ENCODE measurements at regions not wholly inside any gene's neighbourhood (a gene's known extent, or its start where the extent isn't known, plus 50 kb on each side); places are given as distances from the start of the nearest gene placed in this dataset.

DNA sequence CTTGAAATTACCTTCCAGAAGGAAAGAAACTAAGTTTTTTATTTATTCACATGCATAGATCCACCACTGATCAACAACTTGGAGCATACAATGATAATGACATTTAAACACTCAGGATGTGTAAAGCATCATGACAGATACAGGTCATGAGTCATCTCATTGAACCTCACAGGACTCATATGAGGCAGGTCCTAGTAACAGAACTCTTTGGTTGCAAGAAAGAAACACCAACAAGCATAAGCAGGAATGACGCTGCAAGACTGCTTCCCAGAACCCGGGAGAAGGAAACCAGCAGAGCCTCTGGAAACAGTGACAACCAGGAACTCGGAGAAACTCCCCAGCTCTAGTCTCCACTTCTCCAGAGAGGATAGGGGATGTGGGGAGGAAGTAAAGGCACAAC, 60.8 kb upstream of the IPO5 start:
- FAIRE-seq: no peak
- TF ChIP-seq, protein P1, sequence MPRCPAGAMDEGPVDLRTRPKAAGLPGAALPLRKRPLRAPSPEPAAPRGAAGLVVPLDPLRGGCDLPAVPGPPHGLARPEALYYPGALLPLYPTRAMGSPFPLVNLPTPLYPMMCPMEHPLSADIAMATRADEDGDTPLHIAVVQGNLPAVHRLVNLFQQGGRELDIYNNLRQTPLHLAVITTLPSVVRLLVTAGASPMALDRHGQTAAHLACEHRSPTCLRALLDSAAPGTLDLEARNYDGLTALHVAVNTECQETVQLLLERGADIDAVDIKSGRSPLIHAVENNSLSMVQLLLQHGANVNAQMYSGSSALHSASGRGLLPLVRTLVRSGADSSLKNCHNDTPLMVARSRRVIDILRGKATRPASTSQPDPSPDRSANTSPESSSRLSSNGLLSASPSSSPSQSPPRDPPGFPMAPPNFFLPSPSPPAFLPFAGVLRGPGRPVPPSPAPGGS (IDR thresholded peaks at IDR 0.05): no peak
- TF ChIP-seq ZSCAN20 (CRISPR knock-in tag; IDR thresholded peaks at IDR 0.05): no peak
- no peak for TF ChIP-seq NFE2L2 (conservative IDR thresholded peaks at IDR 0.05; ENCODE audit: low read length)
- no peak for TF ChIP-seq EHMT2 (IDR thresholded peaks at IDR 0.05; ENCODE audit: low read depth)
- H3K27ac ChIP-seq: no peak overlapping the region
- H3K4me1 ChIP-seq: no peaks in the 10 kb centered on the region
- no peak overlapping the region for H3K4me2 ChIP-seq
- no peak for ATAC-seq
- ChIA-PET CTCF (interaction anchor here (1.6 kb wide), 1 partner anchor 19 kb away, joined by 5 read pairs; no protein-coding TSS in a partner anchor), POLR2A (no interaction called here)
- 36% methylated on average over 3 of the region's 3 CpGs for WGBS (ENCODE audit: missing lambda C conversion rate)
- H3K4me3 ChIP-seq: no peak overlapping the region
- H3K9me3 ChIP-seq: no peaks in the 10 kb centered on the region; the same call in 2 of the 3 replicates
- DNase-seq (ENCODE audit: low read depth in 1 of 2, low spot score in 1 of 2): peak in 1 of 2 experiments; percentile 15

DNA sequence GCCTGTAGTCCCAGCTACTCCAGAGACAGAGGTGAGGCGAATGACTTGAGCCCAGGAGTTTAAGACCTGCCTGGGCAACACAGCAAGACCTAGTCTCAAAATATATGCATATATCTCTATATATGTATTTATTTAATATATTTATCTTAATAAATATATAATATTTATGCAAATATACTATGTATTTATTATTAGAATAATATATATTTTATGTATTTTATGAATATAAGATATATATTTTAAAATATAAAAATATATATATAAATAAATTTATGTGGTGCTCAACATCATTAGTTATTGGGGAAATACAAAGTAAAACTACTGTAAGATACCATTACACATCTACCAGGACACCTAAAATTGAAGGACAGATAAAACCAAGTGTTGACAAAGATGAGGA, 58.1 kb upstream of the IPO5 start:
- no peak overlapping the region for H3K4me3 ChIP-seq
- ATAC-seq: no peak
- no peak for FAIRE-seq
- ChIA-PET POLR2A (no interaction called here), CTCF (no interaction called here)
- H3K9me3 ChIP-seq: no peaks in the 10 kb centered on the region; the same call in 2 of the 3 replicates
- H3K4me2 ChIP-seq: no peak overlapping the region
- no peaks in the 10 kb centered on the region for H3K4me1 ChIP-seq
- 32% methylated on average over 1 of the region's 1 CpG for WGBS (ENCODE audit: missing lambda C conversion rate)
- DNase-seq (ENCODE audit: low read depth in 1 of 2, low spot score in 1 of 2): no peak
- no peak for TF ChIP-seq RAD21 (conservative IDR thresholded peaks at IDR 0.05 in 1 of 2, IDR thresholded peaks at IDR 0.05 in 1 of 2)
- no peak for TF ChIP-seq SMC3 (IDR thresholded peaks at IDR 0.05)
- no peak for TF ChIP-seq FOXS1 (CRISPR knock-in tag; IDR thresholded peaks at IDR 0.05)
- TF ChIP-seq HOXB5 (CRISPR knock-in tag; IDR thresholded peaks at IDR 0.05): no peak
- TF ChIP-seq MAFK (IDR thresholded peaks at IDR 0.05; ENCODE audit: partially characterized antibody): no peak
- no peak for TF ChIP-seq MYC (IDR thresholded peaks at IDR 0.05; ENCODE audit: borderline replicate concordance, low read length)
- TF ChIP-seq RNF2 (IDR thresholded peaks at IDR 0.05; ENCODE audit: borderline replicate concordance, low read depth): no peak
- TF ChIP-seq CBX2 (IDR thresholded peaks at IDR 0.05; ENCODE audit: borderline replicate concordance, low read depth): no peak
- TF ChIP-seq, protein P2, sequence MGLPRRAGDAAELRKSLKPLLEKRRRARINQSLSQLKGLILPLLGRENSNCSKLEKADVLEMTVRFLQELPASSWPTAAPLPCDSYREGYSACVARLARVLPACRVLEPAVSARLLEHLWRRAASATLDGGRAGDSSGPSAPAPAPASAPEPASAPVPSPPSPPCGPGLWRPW (IDR thresholded peaks at IDR 0.05): no peak
- TF ChIP-seq ZNF302 (CRISPR knock-in tag; IDR thresholded peaks at IDR 0.05): no peak
- no peak for TF ChIP-seq NR3C1 (IDR thresholded peaks at IDR 0.05)
- TF ChIP-seq HOXB13 (CRISPR knock-in tag; IDR thresholded peaks at IDR 0.05; ENCODE audit: low read depth): no peak
- no peak for TF ChIP-seq CBX8 (IDR thresholded peaks at IDR 0.05)
- TF ChIP-seq, protein P3, sequence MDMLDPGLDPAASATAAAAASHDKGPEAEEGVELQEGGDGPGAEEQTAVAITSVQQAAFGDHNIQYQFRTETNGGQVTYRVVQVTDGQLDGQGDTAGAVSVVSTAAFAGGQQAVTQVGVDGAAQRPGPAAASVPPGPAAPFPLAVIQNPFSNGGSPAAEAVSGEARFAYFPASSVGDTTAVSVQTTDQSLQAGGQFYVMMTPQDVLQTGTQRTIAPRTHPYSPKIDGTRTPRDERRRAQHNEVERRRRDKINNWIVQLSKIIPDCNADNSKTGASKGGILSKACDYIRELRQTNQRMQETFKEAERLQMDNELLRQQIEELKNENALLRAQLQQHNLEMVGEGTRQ (IDR thresholded peaks at IDR 0.05): no peak
- no peak for TF ChIP-seq FOSB (CRISPR knock-in tag; IDR thresholded peaks at IDR 0.05)
- TF ChIP-seq CHD2 (IDR thresholded peaks at IDR 0.05; ENCODE audit: low read length, partially characterized antibody): no peak
- TF ChIP-seq, protein P4, sequence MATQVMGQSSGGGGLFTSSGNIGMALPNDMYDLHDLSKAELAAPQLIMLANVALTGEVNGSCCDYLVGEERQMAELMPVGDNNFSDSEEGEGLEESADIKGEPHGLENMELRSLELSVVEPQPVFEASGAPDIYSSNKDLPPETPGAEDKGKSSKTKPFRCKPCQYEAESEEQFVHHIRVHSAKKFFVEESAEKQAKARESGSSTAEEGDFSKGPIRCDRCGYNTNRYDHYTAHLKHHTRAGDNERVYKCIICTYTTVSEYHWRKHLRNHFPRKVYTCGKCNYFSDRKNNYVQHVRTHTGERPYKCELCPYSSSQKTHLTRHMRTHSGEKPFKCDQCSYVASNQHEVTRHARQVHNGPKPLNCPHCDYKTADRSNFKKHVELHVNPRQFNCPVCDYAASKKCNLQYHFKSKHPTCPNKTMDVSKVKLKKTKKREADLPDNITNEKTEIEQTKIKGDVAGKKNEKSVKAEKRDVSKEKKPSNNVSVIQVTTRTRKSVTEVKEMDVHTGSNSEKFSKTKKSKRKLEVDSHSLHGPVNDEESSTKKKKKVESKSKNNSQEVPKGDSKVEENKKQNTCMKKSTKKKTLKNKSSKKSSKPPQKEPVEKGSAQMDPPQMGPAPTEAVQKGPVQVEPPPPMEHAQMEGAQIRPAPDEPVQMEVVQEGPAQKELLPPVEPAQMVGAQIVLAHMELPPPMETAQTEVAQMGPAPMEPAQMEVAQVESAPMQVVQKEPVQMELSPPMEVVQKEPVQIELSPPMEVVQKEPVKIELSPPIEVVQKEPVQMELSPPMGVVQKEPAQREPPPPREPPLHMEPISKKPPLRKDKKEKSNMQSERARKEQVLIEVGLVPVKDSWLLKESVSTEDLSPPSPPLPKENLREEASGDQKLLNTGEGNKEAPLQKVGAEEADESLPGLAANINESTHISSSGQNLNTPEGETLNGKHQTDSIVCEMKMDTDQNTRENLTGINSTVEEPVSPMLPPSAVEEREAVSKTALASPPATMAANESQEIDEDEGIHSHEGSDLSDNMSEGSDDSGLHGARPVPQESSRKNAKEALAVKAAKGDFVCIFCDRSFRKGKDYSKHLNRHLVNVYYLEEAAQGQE (IDR thresholded peaks at IDR 0.05): no peak
- TF ChIP-seq KDM5A (IDR thresholded peaks at IDR 0.05): no peak
- TF ChIP-seq, protein P1 (IDR thresholded peaks at IDR 0.05): no peak
- TF ChIP-seq, protein P5, sequence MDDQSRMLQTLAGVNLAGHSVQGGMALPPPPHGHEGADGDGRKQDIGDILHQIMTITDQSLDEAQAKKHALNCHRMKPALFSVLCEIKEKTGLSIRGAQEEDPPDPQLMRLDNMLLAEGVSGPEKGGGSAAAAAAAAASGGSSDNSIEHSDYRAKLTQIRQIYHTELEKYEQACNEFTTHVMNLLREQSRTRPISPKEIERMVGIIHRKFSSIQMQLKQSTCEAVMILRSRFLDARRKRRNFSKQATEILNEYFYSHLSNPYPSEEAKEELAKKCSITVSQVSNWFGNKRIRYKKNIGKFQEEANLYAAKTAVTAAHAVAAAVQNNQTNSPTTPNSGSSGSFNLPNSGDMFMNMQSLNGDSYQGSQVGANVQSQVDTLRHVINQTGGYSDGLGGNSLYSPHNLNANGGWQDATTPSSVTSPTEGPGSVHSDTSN (IDR thresholded peaks at IDR 0.05): no peak
- no peak overlapping the region for H3K27ac ChIP-seq

Data from A549 (cell line).